NB4 (cell line): ENCODE measurements at regions not wholly inside any gene's neighbourhood (a gene's known extent, or its start where the extent isn't known, plus 50 kb on each side); places are given as distances from the start of the nearest gene placed in this dataset.

Source experiments
- CTCF ChIP-seq: IDR thresholded peaks from one replicate; pipeline ENCODE4 v1.5.1; 2012; ENCODE audit warnings: low read depth, low read length
- MAX ChIP-seq: IDR thresholded peaks from 2 replicates; pipeline ENCODE4 v1.6.1; 2011; ENCODE audit warnings: low read depth, low read length
- MYC ChIP-seq: IDR thresholded peaks from 2 replicates; pipeline ENCODE4 v1.6.1; 2011; ENCODE audit warnings: low read depth, low read length
- POLR2A ChIP-seq: IDR thresholded peaks from 2 replicates; pipeline ENCODE4 v1.6.1; 2011; ENCODE audit warnings: mild to moderate bottlenecking; ENCODE audit not compliant: insufficient read length; ENCODE audit errors: extremely low read depth

GRCh38 chrX:38937400-38937799 lies 136.1 kb downstream of the MID1IP1 start:
- TF ChIP-seq CTCF (no peak), POLR2A (no peak), MYC (no peak), MAX (no peak)
